Activated naive CD8-positive, alpha-beta T cell treated with anti-CD3 and anti-CD28 coated beads for 36 hours (primary cell): ENCODE measurements at regions not wholly inside any gene's neighbourhood (a gene's known extent, or its start where the extent isn't known, plus 50 kb on each side); places are given as distances from the start of the nearest gene placed in this dataset.

ENCODE experiments used
- DNase-seq: peaks from one replicate; pipeline ENCODE4 v3.0.0; 2021
- H3K27ac Mint-ChIP-seq: one replicate; pipeline ENCODE4 v1.8.0; 2022; ENCODE audit warnings: mild to moderate bottlenecking, moderate library complexity, mixed read lengths
- H3K27me3 Mint-ChIP-seq: one replicate; pipeline ENCODE4 v1.8.0; 2022; ENCODE audit warnings: mild to moderate bottlenecking, mixed read lengths
- H3K36me3 Mint-ChIP-seq: one replicate; pipeline ENCODE4 v1.8.0; 2021; ENCODE audit warnings: mild to moderate bottlenecking, mixed read lengths
- H3K4me1 Mint-ChIP-seq: one replicate; pipeline ENCODE4 v1.8.0; 2021; ENCODE audit warnings: mixed read lengths
- H3K4me3 Mint-ChIP-seq: one replicate; pipeline ENCODE4 v1.8.0; 2022; ENCODE audit warnings: mild to moderate bottlenecking, moderate library complexity, mixed read lengths
- H3K9me3 Mint-ChIP-seq: one replicate; pipeline ENCODE4 v1.8.0; 2022; ENCODE audit warnings: mixed read lengths

DNA sequence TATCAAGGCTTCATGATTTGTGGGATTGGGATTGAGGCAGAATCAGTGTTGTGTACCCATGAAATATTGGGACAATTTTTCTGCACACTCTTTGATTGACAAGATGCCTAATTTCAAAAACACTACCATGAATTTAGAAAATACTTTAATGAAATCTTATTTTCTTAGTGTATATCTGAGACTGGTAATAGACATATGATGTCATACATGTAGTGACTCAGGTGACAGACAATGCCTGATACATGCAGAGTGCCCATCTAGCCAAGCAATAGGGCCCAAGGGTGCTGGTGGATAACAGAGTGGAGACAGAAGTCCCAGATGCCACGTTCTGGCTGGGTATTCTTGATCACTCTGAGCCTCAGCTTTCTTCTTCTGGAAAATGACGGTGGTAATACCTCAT, 279.6 kb upstream of the ARID1B start:
- Mint-ChIP-seq H3K27me3 (peaks cover 8% of the 10 kb centered on the region), H3K4me3 (no peak overlapping the region), H3K4me1 (no peaks in the 10 kb centered on the region), H3K36me3 (peaks cover 2% of the 10 kb centered on the region), H3K27ac (no peak overlapping the region), H3K9me3 (peaks cover 9% of the 10 kb centered on the region)
- DNase-seq, result no peak

DNA sequence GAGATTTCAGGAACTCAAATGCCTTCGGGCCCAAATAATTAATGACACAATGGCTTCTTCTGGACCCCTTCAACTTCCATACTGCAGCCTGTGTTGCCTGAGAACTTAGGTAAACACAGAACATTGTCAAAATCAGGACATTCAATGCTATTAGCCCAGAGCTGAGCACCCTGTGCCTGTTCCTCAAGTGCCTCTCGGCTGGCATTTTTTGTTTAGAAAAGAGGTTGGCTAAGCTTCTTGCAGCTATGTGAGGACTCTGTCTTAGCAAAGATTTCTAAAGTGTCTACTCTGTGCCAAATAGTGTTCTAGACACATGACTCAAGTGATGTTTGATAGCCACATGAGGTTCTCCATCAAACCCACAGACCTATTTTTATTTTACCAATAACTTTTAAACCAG, 289.3 kb upstream of the ARID1B start:
- Mint-ChIP-seq H3K4me1 (no peaks in the 10 kb centered on the region), H3K9me3 (peaks cover 3% of the 10 kb centered on the region), H3K27me3 (no peaks in the 10 kb centered on the region), H3K36me3 (no peaks in the 10 kb centered on the region), H3K27ac (no peak overlapping the region), H3K4me3 (no peak overlapping the region)
- no peak for DNase-seq

DNA sequence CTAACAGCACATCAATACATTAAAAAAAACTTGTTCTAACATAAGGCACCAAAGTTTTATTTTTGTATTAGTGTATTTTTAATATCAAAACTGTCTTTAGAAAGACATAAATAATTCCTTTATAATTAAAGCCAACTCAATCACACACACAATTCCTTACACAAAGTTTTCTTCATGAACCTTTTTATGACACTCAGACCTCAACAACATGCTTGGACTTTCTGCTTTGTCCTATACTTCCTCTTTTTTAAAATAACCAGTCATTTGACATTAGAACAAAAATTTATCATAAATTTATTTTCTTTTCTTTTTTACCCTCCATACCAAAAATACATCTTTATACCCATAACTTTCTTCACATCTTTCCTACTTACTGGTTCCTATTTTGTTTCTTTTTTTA, 292.0 kb upstream of the ARID1B start:
- peaks cover 6% of the 10 kb centered on the region for H3K9me3 Mint-ChIP-seq
- no peaks in the 10 kb centered on the region for H3K36me3 Mint-ChIP-seq
- no peaks in the 10 kb centered on the region for H3K27me3 Mint-ChIP-seq
- H3K27ac Mint-ChIP-seq, result no peak overlapping the region
- H3K4me3 Mint-ChIP-seq, result no peak overlapping the region
- DNase-seq, result no peak
- no peaks in the 10 kb centered on the region for H3K4me1 Mint-ChIP-seq

DNA sequence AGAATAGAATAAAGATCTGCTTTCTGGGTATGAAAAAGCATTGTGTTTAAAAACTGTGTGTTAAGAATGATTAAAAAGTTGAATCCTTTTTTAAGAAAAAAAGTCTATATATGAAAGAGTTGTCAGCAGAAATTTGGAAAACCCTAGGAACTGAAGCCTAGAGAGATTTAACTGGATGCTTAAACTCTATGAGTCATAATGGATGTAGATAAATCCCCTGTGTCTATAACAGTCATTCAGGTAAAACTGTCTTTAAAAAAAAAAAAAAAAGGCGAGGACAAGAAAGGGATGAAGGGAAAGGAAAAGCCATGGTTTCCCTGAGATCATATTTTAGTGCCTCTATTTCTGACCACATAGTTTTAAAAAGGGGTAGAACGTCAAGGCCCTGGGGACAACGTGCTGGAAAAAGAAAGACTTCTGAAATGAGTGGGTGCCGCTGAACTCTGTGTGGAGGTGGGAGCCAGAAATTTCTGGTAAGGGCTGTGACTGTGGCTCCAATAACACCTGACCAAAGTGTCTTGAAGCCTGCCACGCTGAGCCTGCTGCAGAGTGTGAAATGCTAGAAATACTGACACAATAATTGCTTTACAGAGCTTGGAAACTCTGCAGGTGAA, 302.6 kb upstream of the ARID1B start:
- Mint-ChIP-seq H3K4me3 (no peak overlapping the region), H3K27ac (no peak overlapping the region), H3K9me3 (peaks cover 2% of the 10 kb centered on the region), H3K4me1 (peaks cover 5% of the 10 kb centered on the region), H3K27me3 (no peaks in the 10 kb centered on the region), H3K36me3 (no peaks in the 10 kb centered on the region)
- DNase-seq, result no peak

DNA sequence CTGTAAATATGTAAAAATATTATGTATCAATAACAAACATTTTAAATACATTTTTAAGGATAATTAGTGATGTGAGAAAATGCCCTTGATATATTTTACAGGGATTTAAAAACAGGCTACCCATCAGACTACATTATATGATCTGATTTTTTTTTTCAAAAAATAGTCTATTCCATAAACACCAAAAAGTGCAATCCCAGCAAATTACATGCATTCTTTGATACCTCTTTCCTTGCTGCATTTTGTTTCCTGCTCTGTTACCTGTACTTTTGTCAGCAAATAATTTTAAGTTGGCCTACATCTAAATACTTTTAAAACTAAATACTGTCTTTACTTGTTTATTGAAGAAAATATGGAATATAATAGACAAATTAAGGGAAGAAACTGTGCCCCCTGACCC, 306.2 kb upstream of the ARID1B start:
- Mint-ChIP-seq H3K4me1 (peaks cover 5% of the 10 kb centered on the region), H3K9me3 (peaks cover 4% of the 10 kb centered on the region), H3K27ac (no peak overlapping the region), H3K27me3 (no peaks in the 10 kb centered on the region), H3K4me3 (no peak overlapping the region), H3K36me3 (no peaks in the 10 kb centered on the region)
- no peak for DNase-seq

DNA sequence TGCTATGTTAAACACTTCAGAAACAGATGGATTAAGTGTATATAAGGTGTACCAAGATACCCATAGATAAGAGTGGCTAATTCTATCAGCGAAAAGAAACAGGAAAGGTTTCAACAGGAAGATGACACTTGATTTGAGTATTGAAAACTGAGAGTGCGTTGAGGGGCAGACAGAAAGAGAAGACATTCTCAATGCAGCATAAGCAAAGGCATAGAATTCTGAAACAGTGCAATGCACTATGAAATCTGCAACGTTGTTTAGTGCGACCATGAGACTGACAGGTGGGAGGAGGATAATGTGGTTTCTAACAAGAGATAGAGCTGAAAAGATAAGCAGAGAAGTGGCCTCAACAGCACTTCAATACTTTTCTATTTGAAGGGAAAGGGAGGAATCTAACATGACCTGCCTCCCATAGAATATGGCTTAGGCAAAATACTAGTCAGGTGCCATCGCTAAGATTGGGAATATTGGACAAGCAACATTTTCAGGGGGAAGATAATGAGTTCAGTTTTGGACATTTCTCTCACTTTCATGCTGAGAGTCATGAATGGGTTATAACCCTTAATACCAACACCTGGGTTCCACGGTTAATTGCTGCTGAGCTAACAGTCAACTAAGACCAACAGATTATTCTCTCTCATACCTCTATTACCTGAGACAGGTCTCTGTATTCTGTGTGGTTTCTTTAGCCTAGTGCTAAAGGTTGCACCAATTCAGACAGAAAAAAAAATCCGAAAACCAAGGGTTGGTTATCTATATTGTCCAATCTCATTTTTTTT, 312.9 kb upstream of the ARID1B start:
- H3K9me3 Mint-ChIP-seq, result peaks cover 2% of the 10 kb centered on the region
- DNase-seq, result no peak
- H3K4me3 Mint-ChIP-seq, result no peak overlapping the region
- H3K4me1 Mint-ChIP-seq, result no peaks in the 10 kb centered on the region
- no peak overlapping the region for H3K27ac Mint-ChIP-seq
- H3K27me3 Mint-ChIP-seq, result peaks cover 4% of the 10 kb centered on the region
- H3K36me3 Mint-ChIP-seq, result no peaks in the 10 kb centered on the region

DNA sequence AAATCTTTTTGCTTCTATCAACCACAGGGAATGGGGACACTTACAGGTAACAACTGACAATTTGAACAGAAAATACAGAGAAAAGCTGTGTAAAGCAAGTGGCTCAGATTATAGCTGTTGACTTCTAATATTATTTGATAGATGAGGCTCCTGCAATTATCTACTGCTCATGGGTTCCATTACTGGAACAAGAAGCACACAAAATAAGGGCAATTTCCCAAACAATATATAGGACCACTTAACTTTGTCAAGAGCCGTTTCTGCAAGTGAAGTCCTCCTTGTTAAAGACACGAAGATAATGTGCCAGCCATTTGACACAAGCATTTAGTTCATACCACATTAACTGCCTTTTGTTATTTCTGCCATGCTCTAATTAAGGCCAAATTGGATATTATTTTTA, 315.5 kb upstream of the ARID1B start:
- no peaks in the 10 kb centered on the region for H3K4me1 Mint-ChIP-seq
- H3K27ac Mint-ChIP-seq, result no peak overlapping the region
- no peaks in the 10 kb centered on the region for H3K36me3 Mint-ChIP-seq
- no peak overlapping the region for H3K4me3 Mint-ChIP-seq
- H3K9me3 Mint-ChIP-seq, result no peaks in the 10 kb centered on the region
- H3K27me3 Mint-ChIP-seq, result peaks cover 4% of the 10 kb centered on the region
- DNase-seq, result no peak

DNA sequence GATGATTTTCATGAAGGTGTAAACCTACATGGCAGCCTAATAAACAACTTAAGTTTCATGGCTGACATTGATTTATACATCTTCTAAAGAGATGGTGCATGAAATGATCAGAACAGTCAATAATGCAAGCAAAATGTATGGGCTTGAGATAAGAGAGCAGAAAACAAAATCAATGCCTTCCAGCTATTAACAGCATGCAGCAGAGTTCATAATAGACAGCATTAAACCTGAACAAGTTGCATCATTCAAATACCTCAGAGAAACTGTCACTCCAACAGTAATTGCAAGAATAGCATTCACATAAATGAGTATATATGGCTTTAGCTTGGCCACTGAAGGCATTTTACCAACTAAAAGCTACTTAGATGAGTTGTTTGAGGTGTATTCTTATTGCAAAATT, 319.6 kb upstream of the ARID1B start:
- Mint-ChIP-seq H3K4me1 (no peaks in the 10 kb centered on the region), H3K27me3 (peaks cover 8% of the 10 kb centered on the region), H3K27ac (no peak overlapping the region), H3K36me3 (peaks cover 4% of the 10 kb centered on the region), H3K9me3 (no peaks in the 10 kb centered on the region), H3K4me3 (no peak overlapping the region)
- DNase-seq, result no peak

DNA sequence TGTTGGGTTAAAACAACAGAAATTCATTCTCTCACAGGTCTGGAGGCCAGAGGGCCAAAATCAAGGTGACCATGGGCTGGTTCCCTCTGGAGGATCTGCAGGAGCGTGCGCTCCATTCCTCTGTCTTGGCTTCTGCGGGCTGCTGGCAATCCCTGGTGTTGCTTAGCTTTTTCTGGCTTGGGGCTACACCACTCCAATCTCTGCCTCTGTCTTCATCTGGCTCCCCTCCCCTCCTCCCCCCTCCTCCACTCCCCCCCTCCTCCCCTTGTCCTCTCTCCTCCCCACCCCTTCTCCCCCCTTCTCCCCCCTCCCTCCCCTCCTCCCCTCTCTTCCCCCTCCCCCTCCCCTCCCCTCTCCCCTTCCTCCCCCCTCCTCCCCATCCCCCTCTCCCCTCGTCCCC, 321.3 kb upstream of the ARID1B start:
- H3K4me1 Mint-ChIP-seq, result no peaks in the 10 kb centered on the region
- H3K27me3 Mint-ChIP-seq, result peaks cover 4% of the 10 kb centered on the region
- H3K4me3 Mint-ChIP-seq, result no peak overlapping the region
- H3K9me3 Mint-ChIP-seq, result no peaks in the 10 kb centered on the region
- H3K27ac Mint-ChIP-seq, result no peak overlapping the region
- peaks cover 4% of the 10 kb centered on the region for H3K36me3 Mint-ChIP-seq
- no peak for DNase-seq

DNA sequence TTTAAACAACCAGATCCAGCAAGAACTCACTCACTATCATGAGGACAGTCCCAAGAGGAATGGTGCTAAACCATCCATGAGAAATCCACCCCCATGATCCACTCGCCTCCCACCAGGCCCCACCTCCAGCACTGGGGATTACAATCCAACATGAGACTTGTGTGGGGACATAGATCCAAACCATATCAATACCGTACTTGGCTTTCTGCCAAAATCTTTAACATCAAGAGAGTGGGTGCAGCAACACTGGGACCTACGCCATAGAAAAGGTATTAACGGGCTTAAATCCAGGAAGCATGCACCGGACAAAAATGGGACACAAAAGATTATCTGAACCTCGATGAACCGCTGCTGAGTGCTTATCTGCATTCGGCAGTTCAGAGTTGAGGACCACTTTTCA, 322.3 kb upstream of the ARID1B start:
- no peak for DNase-seq
- Mint-ChIP-seq H3K36me3 (peaks cover 4% of the 10 kb centered on the region), H3K27ac (no peak overlapping the region), H3K27me3 (peaks cover 4% of the 10 kb centered on the region), H3K4me1 (peaks cover 4% of the 10 kb centered on the region), H3K4me3 (no peak overlapping the region), H3K9me3 (no peaks in the 10 kb centered on the region)

DNA sequence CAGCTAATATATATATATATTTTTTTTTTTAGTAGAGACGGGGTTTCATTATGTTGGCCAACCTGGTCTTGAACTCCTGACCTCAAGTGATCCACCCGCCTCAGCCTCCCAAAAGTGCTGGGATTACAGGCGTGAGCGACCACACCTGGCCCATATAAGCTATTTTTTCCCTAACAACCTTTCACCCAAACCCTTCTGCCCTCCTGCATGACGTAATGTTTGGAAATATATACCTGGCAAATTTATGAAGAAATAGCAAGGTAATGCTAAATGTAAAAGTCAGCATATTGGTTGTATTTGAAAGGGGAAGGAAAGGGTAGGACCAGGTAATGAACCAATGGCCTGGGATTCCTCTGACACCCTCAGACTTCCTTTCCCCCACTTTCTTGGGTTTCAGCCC, 325.5 kb upstream of the ARID1B start:
- Mint-ChIP-seq H3K27ac (no peak overlapping the region), H3K36me3 (peaks cover 4% of the 10 kb centered on the region), H3K4me1 (peaks cover 4% of the 10 kb centered on the region), H3K27me3 (peaks cover 4% of the 10 kb centered on the region), H3K4me3 (no peak overlapping the region), H3K9me3 (no peaks in the 10 kb centered on the region)
- DNase-seq, result no peak

DNA sequence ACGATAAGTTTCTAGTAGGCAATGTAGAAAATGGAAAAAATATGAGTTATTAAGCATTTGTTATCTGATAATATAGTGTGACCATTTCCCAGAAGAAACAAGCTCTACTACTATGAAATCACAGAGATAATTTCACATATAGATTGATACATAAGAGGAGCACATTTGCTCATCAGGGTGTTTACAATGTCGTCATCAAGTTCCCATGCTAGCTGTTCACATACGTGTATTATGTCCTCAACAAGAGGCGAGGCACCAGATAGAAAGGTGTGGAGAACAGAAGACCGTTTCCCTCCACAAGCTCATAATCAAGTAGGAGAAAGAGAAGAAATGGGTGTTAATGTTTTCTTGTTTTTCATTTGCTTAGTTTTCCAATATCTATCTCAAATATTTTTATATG, 326.1 kb upstream of the ARID1B start:
- peaks cover 4% of the 10 kb centered on the region for H3K4me1 Mint-ChIP-seq
- no peaks in the 10 kb centered on the region for H3K9me3 Mint-ChIP-seq
- peaks cover 4% of the 10 kb centered on the region for H3K27me3 Mint-ChIP-seq
- peaks cover 4% of the 10 kb centered on the region for H3K36me3 Mint-ChIP-seq
- no peak overlapping the region for H3K4me3 Mint-ChIP-seq
- no peak for DNase-seq
- no peak overlapping the region for H3K27ac Mint-ChIP-seq

DNA sequence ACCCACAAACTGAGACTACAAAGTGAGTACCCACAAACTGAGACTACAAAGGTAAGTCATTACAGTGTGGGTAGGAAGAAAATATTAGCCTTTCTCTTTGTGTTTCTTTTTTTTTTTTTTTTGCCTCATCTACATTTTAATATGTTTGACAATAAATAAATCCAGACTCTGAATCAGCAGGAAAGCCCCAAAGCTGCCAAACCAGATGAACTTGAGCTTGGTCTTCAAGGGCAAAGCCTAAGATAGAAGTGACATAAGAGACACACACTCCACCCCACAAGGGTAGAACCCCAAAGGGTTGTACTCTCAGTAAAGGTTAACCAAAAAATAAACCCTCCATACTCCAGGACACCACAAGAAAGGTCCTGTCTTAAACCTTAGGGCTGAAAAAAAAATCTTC, 326.8 kb upstream of the ARID1B start:
- peaks cover 4% of the 10 kb centered on the region for H3K27me3 Mint-ChIP-seq
- peaks cover 4% of the 10 kb centered on the region for H3K4me1 Mint-ChIP-seq
- H3K27ac Mint-ChIP-seq, result no peak overlapping the region
- peaks cover 4% of the 10 kb centered on the region for H3K36me3 Mint-ChIP-seq
- no peak overlapping the region for H3K4me3 Mint-ChIP-seq
- DNase-seq, result no peak
- no peaks in the 10 kb centered on the region for H3K9me3 Mint-ChIP-seq

DNA sequence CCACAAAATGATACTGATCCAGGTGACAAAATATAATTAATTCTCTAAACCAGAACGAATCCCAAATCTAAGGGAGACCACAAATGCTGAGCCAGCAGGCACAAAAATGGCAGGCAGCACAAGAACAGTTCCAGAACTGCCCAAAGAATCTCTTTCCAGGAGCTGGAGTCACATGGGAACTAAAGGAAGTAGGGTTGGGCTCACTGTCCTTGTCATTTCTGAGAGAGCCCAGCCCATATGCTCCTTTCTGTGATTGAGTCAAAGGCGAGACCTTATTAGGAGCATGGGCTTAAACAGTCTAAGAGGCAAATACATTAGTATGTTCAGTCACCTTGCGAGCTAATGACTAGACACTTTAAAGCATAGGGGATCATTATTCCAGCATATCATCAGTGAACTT, 327.6 kb upstream of the ARID1B start:
- no peak overlapping the region for H3K27ac Mint-ChIP-seq
- peaks cover 4% of the 10 kb centered on the region for H3K4me1 Mint-ChIP-seq
- H3K4me3 Mint-ChIP-seq, result no peak overlapping the region
- H3K9me3 Mint-ChIP-seq, result no peaks in the 10 kb centered on the region
- DNase-seq, result no peak
- peaks cover 4% of the 10 kb centered on the region for H3K36me3 Mint-ChIP-seq
- H3K27me3 Mint-ChIP-seq, result no peaks in the 10 kb centered on the region

DNA sequence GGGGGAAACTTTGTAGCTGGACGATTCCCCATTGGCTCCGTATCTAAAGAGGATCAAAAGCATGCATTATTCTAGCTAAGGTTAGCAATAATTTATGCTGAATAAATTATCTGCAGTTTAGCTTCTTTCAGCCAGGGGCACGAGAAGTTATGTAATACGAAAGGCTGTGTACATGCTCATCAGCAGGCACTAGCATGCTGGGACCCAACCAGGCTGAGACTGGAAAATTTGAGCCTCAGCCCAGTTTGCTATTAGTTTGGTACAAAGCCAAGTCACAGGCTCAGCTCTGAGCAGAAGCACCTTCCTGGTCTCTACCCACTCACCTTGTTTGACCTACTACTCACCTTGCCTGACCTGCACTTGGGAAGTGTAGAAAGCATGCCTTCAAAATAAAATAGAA, 328.1 kb upstream of the ARID1B start:
- no peak overlapping the region for H3K27ac Mint-ChIP-seq
- DNase-seq, result no peak
- peaks cover 4% of the 10 kb centered on the region for H3K4me1 Mint-ChIP-seq
- no peak overlapping the region for H3K4me3 Mint-ChIP-seq
- H3K36me3 Mint-ChIP-seq, result peaks cover 3% of the 10 kb centered on the region
- H3K27me3 Mint-ChIP-seq, result no peaks in the 10 kb centered on the region
- H3K9me3 Mint-ChIP-seq, result no peaks in the 10 kb centered on the region

DNA sequence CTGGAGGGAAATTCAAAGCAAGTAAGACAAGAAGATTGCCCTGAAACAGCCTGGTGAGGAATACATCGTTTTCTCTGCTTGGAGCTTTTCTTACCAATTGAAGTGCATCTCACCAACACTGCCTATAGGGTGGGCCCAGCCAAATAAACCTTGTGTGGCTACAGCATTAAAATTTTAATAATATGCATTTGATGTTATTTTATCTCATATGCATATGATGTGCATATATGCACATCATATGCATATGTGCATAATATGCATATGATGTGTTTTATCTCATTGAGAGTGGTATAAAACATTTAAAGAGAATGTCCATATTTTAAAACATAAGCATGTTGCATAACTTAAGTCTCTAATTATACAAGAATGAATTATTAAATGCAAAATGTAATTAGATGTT, 328.6 kb upstream of the ARID1B start:
- Mint-ChIP-seq H3K27me3 (no peaks in the 10 kb centered on the region), H3K4me3 (no peak overlapping the region), H3K36me3 (peaks cover 2% of the 10 kb centered on the region), H3K9me3 (no peaks in the 10 kb centered on the region), H3K4me1 (peaks cover 4% of the 10 kb centered on the region), H3K27ac (no peak overlapping the region)
- DNase-seq, result no peak
